HFFc6 (cell line): ENCODE measurements at regions not wholly inside any gene's neighbourhood (a gene's known extent, or its start where the extent isn't known, plus 50 kb on each side); places are given as distances from the start of the nearest gene placed in this dataset.

Experiments used
- DNase-seq: peaks from one replicate; pipeline ENCODE4 v3.0.0-alpha.2; 2018
- H3K27ac Mint-ChIP-seq: 2 replicates; pipeline ENCODE4 v1.8.0; 2020; ENCODE audit warnings: mild to moderate bottlenecking, mixed read lengths
- H3K27me3 Mint-ChIP-seq: 2 replicates; pipeline ENCODE4 v1.8.0; 2021; ENCODE audit warnings: mild to moderate bottlenecking, moderate library complexity, mixed read lengths; ENCODE audit not compliant: insufficient read depth
- H3K36me3 Mint-ChIP-seq: 2 replicates; pipeline ENCODE4 v1.8.0; 2021; ENCODE audit warnings: low read depth, mixed read lengths
- H3K4me1 Mint-ChIP-seq: 2 replicates; pipeline ENCODE4 v1.8.0; 2020; ENCODE audit warnings: low read depth, mixed read lengths
- H3K4me3 Mint-ChIP-seq: 2 replicates; pipeline ENCODE4 v1.8.0; 2020; ENCODE audit warnings: mild to moderate bottlenecking, moderate library complexity, mixed read lengths
- H3K9me3 Mint-ChIP-seq: 2 replicates; pipeline ENCODE4 v1.8.0; 2020; ENCODE audit warnings: mild to moderate bottlenecking, mixed read lengths
- CTCF ChIP-seq: fragments of 200-600 bp; sonication (generic); IDR thresholded peaks from 2 replicates; pipeline ENCODE4 v1.5.0; 2021; ENCODE audit warnings: antibody characterized with exemption, mild to moderate bottlenecking

- H3K4me1 Mint-ChIP-seq = peaks cover 31% of the 10 kb centered on the region
- no peak overlapping the region for H3K27ac Mint-ChIP-seq
- peaks cover 2% of the 10 kb centered on the region; the same call in 1 of the 2 replicates for H3K27me3 Mint-ChIP-seq
- H3K4me3 Mint-ChIP-seq = no peak overlapping the region
- no peaks in the 10 kb centered on the region for H3K36me3 Mint-ChIP-seq
- H3K9me3 Mint-ChIP-seq = no peaks in the 10 kb centered on the region
- no peak for TF ChIP-seq CTCF
- no peak for DNase-seq
Measured at GRCh38 chr6:105880030-105880492, 206.1 kb upstream of the PRDM1 start.

- H3K9me3 Mint-ChIP-seq = no peaks in the 10 kb centered on the region
- H3K4me3 Mint-ChIP-seq = no peak overlapping the region
- TF ChIP-seq CTCF = no peak
- H3K27me3 Mint-ChIP-seq = peaks cover 2% of the 10 kb centered on the region
- DNase-seq = no peak
- H3K36me3 Mint-ChIP-seq = no peaks in the 10 kb centered on the region
- H3K27ac Mint-ChIP-seq = no peak overlapping the region
- peaks cover 29% of the 10 kb centered on the region for H3K4me1 Mint-ChIP-seq
Measured at GRCh38 chr6:105879146-105879545, 207.0 kb upstream of the PRDM1 start.

GRCh38 chr6:105875974-105876640 lies 210.0 kb upstream of the PRDM1 start:
- H3K27me3 Mint-ChIP-seq = peaks cover 1% of the 10 kb centered on the region
- H3K27ac Mint-ChIP-seq = no peak overlapping the region
- no peak overlapping the region for H3K4me3 Mint-ChIP-seq
- no peaks in the 10 kb centered on the region; the same call in 1 of the 2 replicates for H3K4me1 Mint-ChIP-seq
- no peak for TF ChIP-seq CTCF
- no peaks in the 10 kb centered on the region for H3K36me3 Mint-ChIP-seq
- no peak for DNase-seq
- no peaks in the 10 kb centered on the region for H3K9me3 Mint-ChIP-seq

GRCh38 chr6:105874835-105875626 lies 211.1 kb upstream of the PRDM1 start:
- no peak overlapping the region for H3K27ac Mint-ChIP-seq
- H3K27me3 Mint-ChIP-seq = peaks cover 1% of the 10 kb centered on the region
- TF ChIP-seq CTCF = no peak
- no peaks in the 10 kb centered on the region for H3K9me3 Mint-ChIP-seq
- no peak for DNase-seq
- no peak overlapping the region for H3K4me3 Mint-ChIP-seq
- H3K36me3 Mint-ChIP-seq = no peaks in the 10 kb centered on the region
- no peaks in the 10 kb centered on the region; the same call in 1 of the 2 replicates for H3K4me1 Mint-ChIP-seq

- Mint-ChIP-seq H3K4me3 (no peak overlapping the region), H3K36me3 (no peaks in the 10 kb centered on the region), H3K4me1 (no peaks in the 10 kb centered on the region; the same call in 1 of the 2 replicates), H3K27ac (no peak overlapping the region), H3K9me3 (no peaks in the 10 kb centered on the region), H3K27me3 (peaks cover 1% of the 10 kb centered on the region)
- no peak for TF ChIP-seq CTCF
- no peak for DNase-seq
Measured at GRCh38 chr6:105873799-105874198, 212.3 kb upstream of the PRDM1 start.
